Progenitor cell of endocrine pancreas (in vitro differentiated cells): ENCODE measurements at regions not wholly inside any gene's neighbourhood (a gene's known extent, or its start where the extent isn't known, plus 50 kb on each side); places are given as distances from the start of the nearest gene placed in this dataset.
"Not testable (repeated sequence)": the region's sequence is repeated elsewhere in the genome, so short reads cannot be mapped to it uniquely, and the experiment has no call there.

Experiments
- DNase-seq: peaks from one replicate; pipeline ENCODE4 v3.0.0; 2021; ENCODE audit warnings: low spot score; ENCODE audit not compliant: unreplicated experiment
- H3K27ac Mint-ChIP-seq: 2 replicates; pipeline ENCODE4 v1.8.0; 2021; ENCODE audit warnings: mild to moderate bottlenecking, moderate library complexity, mixed read lengths
- H3K27me3 Mint-ChIP-seq: 2 replicates; pipeline ENCODE4 v1.8.0; 2021; ENCODE audit warnings: mixed read lengths
- H3K36me3 Mint-ChIP-seq: 2 replicates; pipeline ENCODE4 v1.8.0; 2022; ENCODE audit warnings: mixed read lengths; ENCODE audit not compliant: insufficient read depth
- H3K4me1 Mint-ChIP-seq: 2 replicates; pipeline ENCODE4 v1.8.0; 2021; ENCODE audit warnings: low read depth, mixed read lengths
- H3K4me3 Mint-ChIP-seq: 2 replicates; pipeline ENCODE4 v1.8.0; 2021; ENCODE audit warnings: low read depth, mild to moderate bottlenecking, moderate library complexity, mixed read lengths
- H3K9me3 Mint-ChIP-seq: 2 replicates; pipeline ENCODE4 v1.8.0; 2021; ENCODE audit warnings: low read depth, mixed read lengths
- CTCF ChIP-seq: fragments of 200-600 bp; sonication (generic); IDR thresholded peaks from one replicate; pipeline ENCODE4 v1.5.0; 2021; ENCODE audit warnings: antibody characterized with exemption, mild to moderate bottlenecking; ENCODE audit not compliant: unreplicated experiment

- H3K4me3 Mint-ChIP-seq: no peak overlapping the region
Measured at GRCh38 chr1:60948486-60948885, 133.9 kb upstream of the NFIA start.

GRCh38 chr1:60947367-60947766, 135.0 kb upstream of the NFIA start:
- no peak overlapping the region for H3K27ac Mint-ChIP-seq
- TF ChIP-seq CTCF: no peak
- DNase-seq: no peak
- H3K4me1 Mint-ChIP-seq: peaks cover 4% of the 10 kb centered on the region
- peaks cover 27% of the 10 kb centered on the region for H3K27me3 Mint-ChIP-seq
- no peaks in the 10 kb centered on the region for H3K9me3 Mint-ChIP-seq
- no peaks in the 10 kb centered on the region for H3K36me3 Mint-ChIP-seq
- no peak overlapping the region for H3K4me3 Mint-ChIP-seq

More at GRCh38 chr1:60948486-60948885, 133.9 kb upstream of the NFIA start:
- Mint-ChIP-seq H3K36me3 (no peaks in the 10 kb centered on the region), H3K27ac (no peak overlapping the region), H3K4me1 (peaks cover 4% of the 10 kb centered on the region), H3K9me3 (no peaks in the 10 kb centered on the region), H3K27me3 (peaks cover 25% of the 10 kb centered on the region)
- no peak for TF ChIP-seq CTCF
- DNase-seq: no peak

GRCh38 chr1:60942896-60943638, 139.3 kb upstream of the NFIA start:
- H3K36me3 Mint-ChIP-seq: no peaks in the 10 kb centered on the region
- TF ChIP-seq CTCF: no peak
- H3K27ac Mint-ChIP-seq: no peak overlapping the region
- no peak overlapping the region for H3K4me3 Mint-ChIP-seq
- peaks cover 16% of the 10 kb centered on the region for H3K27me3 Mint-ChIP-seq
- H3K4me1 Mint-ChIP-seq: no peaks in the 10 kb centered on the region
- DNase-seq: no peak
- H3K9me3 Mint-ChIP-seq: no peaks in the 10 kb centered on the region

GRCh38 chr1:60942291-60942690, 140.1 kb upstream of the NFIA start:
- no peak for DNase-seq
- Mint-ChIP-seq H3K36me3 (no peaks in the 10 kb centered on the region), H3K27me3 (peaks cover 21% of the 10 kb centered on the region), H3K4me3 (no peak overlapping the region), H3K9me3 (no peaks in the 10 kb centered on the region), H3K27ac (no peak overlapping the region), H3K4me1 (no peaks in the 10 kb centered on the region)
- TF ChIP-seq CTCF: no peak

GRCh38 chr1:60940685-60941084, 141.7 kb upstream of the NFIA start:
- DNase-seq, H3K27ac Mint-ChIP-seq, H3K4me3 Mint-ChIP-seq, H3K36me3 Mint-ChIP-seq, H3K4me1 Mint-ChIP-seq, H3K9me3 Mint-ChIP-seq: not testable (repeated sequence)
- peaks cover 20% of the 10 kb centered on the region for H3K27me3 Mint-ChIP-seq

- H3K4me1 Mint-ChIP-seq: no peaks in the 10 kb centered on the region
- H3K36me3 Mint-ChIP-seq: no peaks in the 10 kb centered on the region
- peaks cover 18% of the 10 kb centered on the region for H3K27me3 Mint-ChIP-seq
- no peak for TF ChIP-seq CTCF
- H3K9me3 Mint-ChIP-seq: no peaks in the 10 kb centered on the region
- no peak overlapping the region for H3K4me3 Mint-ChIP-seq
- DNase-seq: no peak
- H3K27ac Mint-ChIP-seq: no peak overlapping the region
Measured at GRCh38 chr1:60937720-60938119, 144.6 kb upstream of the NFIA start.
